Endothelial cell of umbilical vein (primary cell): ENCODE measurements at regions not wholly inside any gene's neighbourhood (a gene's known extent, or its start where the extent isn't known, plus 50 kb on each side); places are given as distances from the start of the nearest gene placed in this dataset.

Experiments used
- BruUV-seq: library from RNA; stranded (reverse); fragments of 400-500 nt; replicated peaks from 2 replicates; lab custom pipeline; 2021; lab: Mats Ljungman, UMichigan
- CTCF ChIA-PET: fragments of 300-600, 350-600 bp; sonication (Branson Sonifier 250); formaldehyde crosslinking; loops from one replicate; lab custom pipeline; 2021; ENCODE audit warnings: antibody characterized with exemption, inconsistent platforms; lab: Charles Lee
- POLR2A ChIA-PET: fragments of 300-600, 350-600 bp; sonication (Branson Sonifier 250); formaldehyde crosslinking; loops from one replicate; lab custom pipeline; 2021; ENCODE audit warnings: antibody characterized with exemption, inconsistent platforms; lab: Charles Lee
- DNase-seq: peaks from one replicate; pipeline ENCODE4 v3.0.0-alpha.2; 2011; ENCODE audit warnings: low read depth, low spot score
- FAIRE-seq: peaks from 2 replicates; lab custom pipeline; 2011; peaks lifted over from hg19 to GRCh38; lab: Jason Lieb, UNC
- H2AFZ ChIP-seq: 2 replicates; pipeline ENCODE4 v1.6.0; 2012; ENCODE audit warnings: low read depth, low read length, control low read depth, inconsistent platforms
- H3K27ac ChIP-seq: 2 replicates; pipeline ENCODE4 v1.5.1; 2011; ENCODE audit warnings: low read depth, mild to moderate bottlenecking, control low read depth, low read length, moderate library complexity; ENCODE audit not compliant: insufficient read depth
- H3K27me3 ChIP-seq, 2 experiments: 2 replicates each; pipeline versions ENCODE4 v1.6.0 to v1.6.1; 2011; ENCODE audit warnings: low read length in 2 of 2, mixed read lengths in 1 of 2; ENCODE audit not compliant: control insufficient read depth in 2 of 2, insufficient read depth in 2 of 2
- H3K36me3 ChIP-seq, 2 experiments: 2 replicates in 1 of 2; 3 replicates in 1 of 2; pipeline ENCODE4 v1.5.1; 2011; ENCODE audit warnings: low read length in 2 of 2, mild to moderate bottlenecking in 1 of 2, moderate library complexity in 1 of 2; ENCODE audit not compliant: control insufficient read depth in 2 of 2, insufficient read depth in 2 of 2; ENCODE audit errors: extremely low read depth in 1 of 2
- H3K4me1 ChIP-seq: 3 replicates; pipeline ENCODE4 v1.5.1; 2011; ENCODE audit warnings: mild to moderate bottlenecking, low read length; ENCODE audit not compliant: control insufficient read depth, insufficient read depth; ENCODE audit errors: extremely low read depth
- H3K4me2 ChIP-seq: 2 replicates; pipeline ENCODE4 v1.6.1; 2011; ENCODE audit warnings: low read length, control low read depth, mixed read lengths; ENCODE audit not compliant: insufficient read depth
- H3K4me3 ChIP-seq, 3 experiments: fragments of 200-600 bp in 1 of 3; sonication (generic), shearing (Covaris generic) in 1 of 3; replicated peaks in 1 of 3; 2 replicates each; pipeline ENCODE4 v1.5.1; 2011 to 2016; ENCODE audit warnings: control low read depth in 3 of 3, low read length in 3 of 3, mild to moderate bottlenecking in 2 of 3, inconsistent platforms in 1 of 3, low read depth in 1 of 3, moderate library complexity in 1 of 3; ENCODE audit not compliant: insufficient read depth in 1 of 3
- H3K79me2 ChIP-seq: 2 replicates; pipeline ENCODE4 v1.6.0; 2012; ENCODE audit warnings: low read length, inconsistent platforms; ENCODE audit not compliant: control insufficient read depth, insufficient read depth
- H3K9ac ChIP-seq: replicated peaks from 2 replicates; pipeline ENCODE3; 2011; ENCODE audit warnings: low read length, control low read depth; ENCODE audit not compliant: insufficient read depth; ENCODE audit errors: extremely low read depth
- H3K9me1 ChIP-seq: replicated peaks from 3 replicates; pipeline ENCODE4 v1.6.0; 2011; ENCODE audit warnings: mild to moderate bottlenecking, low read length; ENCODE audit not compliant: control insufficient read depth, insufficient read depth; ENCODE audit errors: extremely low read depth
- H3K9me3 ChIP-seq: replicated peaks from 2 replicates; pipeline ENCODE4 v1.5.1; 2012; ENCODE audit warnings: low read length, inconsistent platforms; ENCODE audit not compliant: control insufficient read depth, insufficient read depth
- H4K20me1 ChIP-seq: replicated peaks from 2 replicates; pipeline ENCODE3; 2011; ENCODE audit warnings: mild to moderate bottlenecking, low read length; ENCODE audit not compliant: control insufficient read depth, insufficient read depth; ENCODE audit errors: extremely low read depth
- EZH2 ChIP-seq: IDR thresholded peaks from 2 replicates; pipeline ENCODE4 v1.6.1; 2012; ENCODE audit warnings: borderline replicate concordance, low read depth, mild to moderate bottlenecking, moderate library complexity, low read length, inconsistent platforms; ENCODE audit not compliant: severe bottlenecking
- FOS ChIP-seq: IDR thresholded peaks from 2 replicates; pipeline ENCODE4 v1.6.1; 2011; ENCODE audit warnings: mild to moderate bottlenecking, low read length, moderate library complexity, borderline replicate concordance; ENCODE audit not compliant: insufficient read depth
- GATA2 ChIP-seq: IDR thresholded peaks from 2 replicates; pipeline ENCODE4 v1.7.0; 2011; ENCODE audit warnings: low read depth, mild to moderate bottlenecking, moderate library complexity, mixed read lengths, low read length; ENCODE audit not compliant: insufficient read length, insufficient read depth
- JUN ChIP-seq: IDR thresholded peaks from 2 replicates; pipeline ENCODE4 v1.6.1; 2011; ENCODE audit warnings: borderline replicate concordance, low read depth; ENCODE audit not compliant: insufficient read length, insufficient read depth
- MAX ChIP-seq: IDR thresholded peaks from 2 replicates; pipeline ENCODE4 v1.6.1; 2011; ENCODE audit not compliant: insufficient read depth, insufficient read length
- MYC ChIP-seq: IDR thresholded peaks from one replicate; pipeline ENCODE4 v1.6.1; 2011; ENCODE audit warnings: mild to moderate bottlenecking, low read depth, low read length
- POLR2A ChIP-seq: IDR thresholded peaks from 2 replicates; pipeline ENCODE4 v1.6.1; 2012; ENCODE audit warnings: low read depth, mild to moderate bottlenecking, control low read depth, low read length
- POLR2AphosphoS5 ChIP-seq: IDR thresholded peaks from 2 replicates; pipeline ENCODE4 v1.6.1; 2012; ENCODE audit warnings: low read depth, mild to moderate bottlenecking, control low read depth, low read length, moderate library complexity; ENCODE audit not compliant: insufficient read depth
- dilution Hi-C: fragments of 300-500 bp; cut with MboI; formaldehyde crosslinking; loops from one replicate; pipeline ENCODE4 v1.15.0; 2019; ENCODE audit warnings: low sequenced_read_pairs; ENCODE audit not compliant: extremely low pct_ligation_motif_present
- intact Hi-C: fragments of 100-400 bp; cut with micrococcal nuclease; formaldehyde crosslinking; loops from one replicate; pipeline ENCODE4 v1.10.0; 2022
- TF ChIP-seq, protein P1 (sequence below), 2 donors: IDR thresholded peaks; 1 replicate in 1 of 2; 2 replicates in 1 of 2; pipeline ENCODE4 v1.5.1; 2011; ENCODE audit warnings: low read length in 2 of 2, mild to moderate bottlenecking in 2 of 2, moderate library complexity in 2 of 2, control low read depth in 1 of 2, inconsistent platforms in 1 of 2, low read depth in 1 of 2; ENCODE audit not compliant: insufficient read depth in 1 of 2; ENCODE audit errors: extremely low read depth in 1 of 2

GRCh38 chr13:74892096-74892495 lies 589.9 kb downstream of the TBC1D4 start:
- no peaks in the 10 kb centered on the region for H3K9me1 ChIP-seq
- no peak for FAIRE-seq
- no peak for DNase-seq
- TF ChIP-seq MYC (no peak), JUN (no peak), GATA2 (no peak), FOS (no peak), POLR2A (no peak), EZH2 (no peak), MAX (no peak), POLR2AphosphoS5 (no peak)
- TF ChIP-seq, protein P1, sequence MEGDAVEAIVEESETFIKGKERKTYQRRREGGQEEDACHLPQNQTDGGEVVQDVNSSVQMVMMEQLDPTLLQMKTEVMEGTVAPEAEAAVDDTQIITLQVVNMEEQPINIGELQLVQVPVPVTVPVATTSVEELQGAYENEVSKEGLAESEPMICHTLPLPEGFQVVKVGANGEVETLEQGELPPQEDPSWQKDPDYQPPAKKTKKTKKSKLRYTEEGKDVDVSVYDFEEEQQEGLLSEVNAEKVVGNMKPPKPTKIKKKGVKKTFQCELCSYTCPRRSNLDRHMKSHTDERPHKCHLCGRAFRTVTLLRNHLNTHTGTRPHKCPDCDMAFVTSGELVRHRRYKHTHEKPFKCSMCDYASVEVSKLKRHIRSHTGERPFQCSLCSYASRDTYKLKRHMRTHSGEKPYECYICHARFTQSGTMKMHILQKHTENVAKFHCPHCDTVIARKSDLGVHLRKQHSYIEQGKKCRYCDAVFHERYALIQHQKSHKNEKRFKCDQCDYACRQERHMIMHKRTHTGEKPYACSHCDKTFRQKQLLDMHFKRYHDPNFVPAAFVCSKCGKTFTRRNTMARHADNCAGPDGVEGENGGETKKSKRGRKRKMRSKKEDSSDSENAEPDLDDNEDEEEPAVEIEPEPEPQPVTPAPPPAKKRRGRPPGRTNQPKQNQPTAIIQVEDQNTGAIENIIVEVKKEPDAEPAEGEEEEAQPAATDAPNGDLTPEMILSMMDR (IDR thresholded peaks at IDR 0.05; ENCODE audit: extremely low read depth in 1 of 2, insufficient read depth in 1 of 2, low read depth in 1 of 2, low read length in 2 of 2): no peak
- H4K20me1 ChIP-seq: no peaks in the 10 kb centered on the region
- ChIA-PET CTCF (interaction anchor here (1.2 to 1.7 kb wide), 2 partner anchors 16 to 328 kb away, joined by 6 read pairs; no protein-coding TSS in a partner anchor), POLR2A (no interaction called here)
- H2AFZ ChIP-seq: peak overlapping the region; percentile 65
- H3K27ac ChIP-seq: peak overlapping the region; percentile 92
- no TSS peak for BruUV-seq
- peak overlapping the region in 1 of 3 experiments; percentile 3 for H3K4me3 ChIP-seq
- no peaks in the 10 kb centered on the region for H3K27me3 ChIP-seq
- H3K4me2 ChIP-seq: peak overlapping the region; percentile 43
- H3K79me2 ChIP-seq: no peaks in the 10 kb centered on the region
- H3K36me3 ChIP-seq: no peaks in the 10 kb centered on the region
- intact Hi-C loops: loop anchor here (5.0 kb wide), 2 partner anchors 160 to 205 kb away; no protein-coding TSS in a partner anchor
- H3K4me1 ChIP-seq: peaks cover 19% of the 10 kb centered on the region
- H3K9ac ChIP-seq: no peak overlapping the region
- no peaks in the 10 kb centered on the region for H3K9me3 ChIP-seq
- dilution Hi-C loops: no loop called here
